Activated CD4-positive, alpha-beta T cell treated with anti-CD3 and anti-CD28 coated beads, Interleukin-2, Interleukin-4, amounts not matched to agents 100 ng/mL and 50 ng/mL, durations not matched to agents 16 hours and 8 hours (primary cell): ENCODE measurements at regions not wholly inside any gene's neighbourhood (a gene's known extent, or its start where the extent isn't known, plus 50 kb on each side); places are given as distances from the start of the nearest gene placed in this dataset.

ENCODE experiments used
- DNase-seq: peaks from one replicate; pipeline ENCODE4 v3.0.0-alpha.2; 2020; ENCODE audit warnings: low spot score

- DNase-seq, result no peak
These were observed 1318.5 kb upstream of the ADGRL3 start for GRCh38 chr4:59881632-59882031.

- DNase-seq, result no peak
These were observed 1295.8 kb upstream of the ADGRL3 start for GRCh38 chr4:59904331-59904730.

- DNase-seq, result no peak
These were observed 1279.7 kb upstream of the ADGRL3 start for GRCh38 chr4:59920416-59920815.

GRCh38 chr4:59925290-59925689 is 1274.8 kb upstream of the ADGRL3 start:
- no peak for DNase-seq

- no peak for DNase-seq
These were observed 1263.6 kb upstream of the ADGRL3 start for GRCh38 chr4:59936566-59936965.

- no peak for DNase-seq
These were observed 1262.0 kb upstream of the ADGRL3 start for GRCh38 chr4:59938166-59938565.

GRCh38 chr4:59945277-59945676 is 1254.8 kb upstream of the ADGRL3 start:
- DNase-seq, result no peak

GRCh38 chr4:59945716-59946115 is 1254.4 kb upstream of the ADGRL3 start:
- no peak for DNase-seq

- no peak for DNase-seq
These were observed 1243.8 kb upstream of the ADGRL3 start for GRCh38 chr4:59956366-59956765.

GRCh38 chr4:59960143-59960542 is 1240.0 kb upstream of the ADGRL3 start:
- no peak for DNase-seq

- no peak for DNase-seq
These were observed 1233.4 kb upstream of the ADGRL3 start for GRCh38 chr4:59966758-59967157.

GRCh38 chr4:59968796-59969195 is 1231.3 kb upstream of the ADGRL3 start:
- no peak for DNase-seq

GRCh38 chr4:59969909-59970308 is 1230.2 kb upstream of the ADGRL3 start:
- DNase-seq, result no peak

- DNase-seq, result no peak
These were observed 1228.2 kb upstream of the ADGRL3 start for GRCh38 chr4:59971952-59972351.

- no peak for DNase-seq
These were observed 1226.6 kb upstream of the ADGRL3 start for GRCh38 chr4:59973492-59973891.

GRCh38 chr4:59979061-59979460 is 1221.1 kb upstream of the ADGRL3 start:
- DNase-seq, result no peak

- no peak for DNase-seq
These were observed 1216.3 kb upstream of the ADGRL3 start for GRCh38 chr4:59983852-59984251.

- no peak for DNase-seq
These were observed 1212.8 kb upstream of the ADGRL3 start for GRCh38 chr4:59987289-59987688.

GRCh38 chr4:59994118-59994517 is 1206.0 kb upstream of the ADGRL3 start:
- no peak for DNase-seq

- no peak for DNase-seq
These were observed 1197.4 kb upstream of the ADGRL3 start for GRCh38 chr4:60002603-60003337.

- no peak for DNase-seq
These were observed 1186.5 kb upstream of the ADGRL3 start for GRCh38 chr4:60013464-60014184.

GRCh38 chr4:60016971-60017370 is 1183.2 kb upstream of the ADGRL3 start:
- DNase-seq, result no peak

GRCh38 chr4:60019180-60019579 is 1180.9 kb upstream of the ADGRL3 start:
- no peak for DNase-seq

GRCh38 chr4:60019946-60020345 is 1180.2 kb upstream of the ADGRL3 start:
- DNase-seq, result no peak
